ENCODE measurements at regions not wholly inside any gene's neighbourhood (a gene's known extent, or its start where the extent isn't known, plus 50 kb on each side); places are given as distances from the start of the nearest gene placed in this dataset.

- no TSS peak for BruUV-seq (replicated peaks)
- Histone ChIP-seq H3K27me3 (ENCODE audit: insufficient read depth, low read depth) (no peaks in the 10 kb centered on the region), H3F3A (ENCODE audit: insufficient read depth, low read depth) (peaks cover 16% of the 10 kb centered on the region; the same call in 1 of the 2 replicates), H2AFZ (no peak overlapping the region), H3K27ac (no peak overlapping the region), H3K4me2 (no peak overlapping the region), H3K4me1 (replicated peaks; ENCODE audit: insufficient read depth) (peaks cover 33% of the 10 kb centered on the region), H3K9me2 (ENCODE audit: insufficient read depth) (no peaks in the 10 kb centered on the region), H3K9me3 (ENCODE audit: insufficient read depth, low read depth) (no peaks in the 10 kb centered on the region), H4K20me1 (ENCODE audit: insufficient read depth) (no peaks in the 10 kb centered on the region), H3K4me3 (no peak overlapping the region), H3K36me3 (ENCODE audit: low read depth) (no peaks in the 10 kb centered on the region), H3K79me2 (ENCODE audit: low read depth) (no peaks in the 10 kb centered on the region)
- ChIA-PET POLR2A (ENCODE audit: unreplicated experiment) (no interaction called here), CTCF (no interaction called here)
- DNase-seq, result no peak
- no peak for TF ChIP-seq EZH2 (IDR thresholded peaks at IDR 0.05; ENCODE audit: low read depth)
- no peak for TF ChIP-seq CTCF (conservative IDR thresholded peaks at IDR 0.05)
- intact Hi-C loops (cut with micrococcal nuclease; ENCODE audit: unreplicated experiment), result loop anchor here (10.0 kb wide), 2 partner anchors 159 to 291 kb away; no protein-coding TSS in a partner anchor
Observed at GRCh38 chr6:134533991-134534390, 216.1 kb upstream of the SGK1 start.

GRCh38 chr6:134532694-134533624, 215.0 kb upstream of the SGK1 start:
- H2AFZ ChIP-seq, result no peak overlapping the region
- DNase-seq, result no peak
- peaks cover 14% of the 10 kb centered on the region; the same call in 1 of the 2 replicates for H3F3A ChIP-seq (ENCODE audit: insufficient read depth, low read depth)
- ChIA-PET POLR2A (ENCODE audit: unreplicated experiment) (interaction anchor here (0.7 kb wide), 1 partner anchor 29 kb away, joined by 3 read pairs; no protein-coding TSS in a partner anchor), CTCF (no interaction called here)
- no peak overlapping the region for H3K4me3 ChIP-seq
- no peaks in the 10 kb centered on the region for H4K20me1 ChIP-seq (ENCODE audit: insufficient read depth)
- H3K36me3 ChIP-seq (ENCODE audit: low read depth), result no peaks in the 10 kb centered on the region
- H3K9me2 ChIP-seq (ENCODE audit: insufficient read depth), result no peaks in the 10 kb centered on the region
- no peak overlapping the region for H3K27ac ChIP-seq
- H3K79me2 ChIP-seq (ENCODE audit: low read depth), result no peaks in the 10 kb centered on the region
- H3K27me3 ChIP-seq (ENCODE audit: insufficient read depth, low read depth), result no peaks in the 10 kb centered on the region
- no peaks in the 10 kb centered on the region for H3K9me3 ChIP-seq (ENCODE audit: insufficient read depth, low read depth)
- H3K4me2 ChIP-seq, result no peak overlapping the region
- no peak for TF ChIP-seq EZH2 (IDR thresholded peaks at IDR 0.05; ENCODE audit: low read depth)
- TF ChIP-seq CTCF (conservative IDR thresholded peaks at IDR 0.05), result no peak
- peaks cover 29% of the 10 kb centered on the region for H3K4me1 ChIP-seq (replicated peaks; ENCODE audit: insufficient read depth)
- no TSS peak for BruUV-seq (replicated peaks)
- intact Hi-C loops (cut with micrococcal nuclease; ENCODE audit: unreplicated experiment), result loop anchor here (10.0 kb wide), 2 partner anchors 158 to 292 kb away; no protein-coding TSS in a partner anchor

- CTCF ChIA-PET, result no interaction called here
- Histone ChIP-seq H2AFZ (no peak overlapping the region), H3K36me3 (ENCODE audit: low read depth) (no peaks in the 10 kb centered on the region), H3K79me2 (ENCODE audit: low read depth) (no peaks in the 10 kb centered on the region), H3K27ac (no peak overlapping the region), H3K27me3 (ENCODE audit: insufficient read depth, low read depth) (no peaks in the 10 kb centered on the region), H3K4me2 (no peak overlapping the region), H3K4me1 (replicated peaks; ENCODE audit: insufficient read depth) (peaks cover 16% of the 10 kb centered on the region), H4K20me1 (ENCODE audit: insufficient read depth) (no peaks in the 10 kb centered on the region), H3K4me3 (no peak overlapping the region), H3F3A (ENCODE audit: insufficient read depth, low read depth) (peaks cover 1% of the 10 kb centered on the region; the same call in 1 of the 2 replicates), H3K9me3 (ENCODE audit: insufficient read depth, low read depth) (no peaks in the 10 kb centered on the region), H3K9me2 (ENCODE audit: insufficient read depth) (no peaks in the 10 kb centered on the region)
- DNase-seq, result no peak
- intact Hi-C loops (cut with micrococcal nuclease; ENCODE audit: unreplicated experiment), result loop anchor here (10.0 kb wide), 2 partner anchors 157 to 293 kb away; no protein-coding TSS in a partner anchor
- no TSS peak for BruUV-seq (replicated peaks)
- POLR2A ChIA-PET (ENCODE audit: unreplicated experiment), result no interaction called here
- no peak for TF ChIP-seq CTCF (conservative IDR thresholded peaks at IDR 0.05)
- TF ChIP-seq EZH2 (IDR thresholded peaks at IDR 0.05; ENCODE audit: low read depth), result no peak
Observed at GRCh38 chr6:134531611-134532010, 213.7 kb upstream of the SGK1 start.
